Stimulated activated CD8-positive, alpha-beta memory T cell treated with anti-CD3 and anti-CD28 coated beads, Interleukin-15, amount 100 ng/mL, for 4 hours (primary cell): ENCODE measurements at regions not wholly inside any gene's neighbourhood (a gene's known extent, or its start where the extent isn't known, plus 50 kb on each side); places are given as distances from the start of the nearest gene placed in this dataset.

Source experiments
- DNase-seq, 2 donors: peaks; one replicate each; pipeline ENCODE4 v3.0.0-alpha.2; 2020; ENCODE audit warnings: low read depth in 2 of 2

DNA sequence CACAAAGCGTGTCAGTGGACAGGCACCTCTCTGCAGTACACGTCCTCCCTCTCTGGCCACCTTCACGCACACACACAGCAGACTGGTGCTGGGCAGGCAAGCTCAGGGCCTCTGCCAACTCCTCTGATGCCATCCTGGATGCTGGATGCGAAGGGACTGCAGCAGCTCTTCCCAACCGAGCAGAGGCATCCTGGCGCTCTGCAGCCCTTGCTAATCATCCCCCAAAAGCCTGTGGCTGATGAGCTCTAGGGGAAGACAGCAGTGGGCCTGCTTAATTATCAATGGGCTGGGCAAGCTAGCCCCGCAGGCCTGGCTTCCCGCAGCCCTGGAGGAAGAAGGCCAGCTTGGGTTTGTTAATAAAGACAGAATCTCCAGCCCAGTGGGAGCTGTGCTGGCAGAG is 71.3 kb upstream of the TEX51 start:
- no peak for DNase-seq

DNA sequence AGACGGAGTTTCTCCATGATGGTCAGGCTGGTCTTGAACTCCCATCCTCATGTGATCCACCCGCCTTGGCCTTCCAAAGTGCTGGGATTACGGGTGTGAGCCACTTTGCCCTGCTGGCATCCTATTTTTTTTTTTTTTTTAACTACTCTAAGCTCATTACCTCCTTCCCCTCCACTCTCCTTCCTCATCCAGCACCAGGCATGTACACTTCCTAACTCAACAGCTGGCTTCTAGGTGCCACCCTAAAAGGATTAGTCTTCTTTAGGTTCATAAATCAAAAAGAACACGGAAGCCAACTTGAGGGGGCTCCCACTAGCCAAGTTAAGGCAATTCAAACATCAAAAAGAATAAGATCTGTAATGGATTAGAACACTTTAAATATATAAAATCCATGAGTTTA is 70.6 kb upstream of the TEX51 start:
- DNase-seq: no peak

DNA sequence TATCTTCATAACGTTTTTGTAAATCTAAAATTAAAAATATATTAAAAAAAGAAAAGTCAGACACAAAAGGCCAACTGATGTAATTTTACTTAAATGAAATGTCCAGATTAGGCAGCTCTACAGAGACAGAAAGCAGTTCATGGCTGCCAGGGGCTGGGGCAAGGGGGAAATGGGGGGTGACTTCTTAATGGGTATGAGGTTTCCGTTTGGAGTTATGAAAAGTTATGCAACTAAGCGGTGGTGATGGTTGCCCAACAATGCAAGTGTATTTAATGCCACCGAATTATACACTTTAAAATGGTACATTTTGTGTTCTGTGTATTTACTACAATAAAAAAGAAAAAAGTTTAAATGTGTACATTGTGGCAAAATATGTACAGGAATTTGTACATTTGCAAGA is 70.2 kb upstream of the TEX51 start:
- DNase-seq: no peak

DNA sequence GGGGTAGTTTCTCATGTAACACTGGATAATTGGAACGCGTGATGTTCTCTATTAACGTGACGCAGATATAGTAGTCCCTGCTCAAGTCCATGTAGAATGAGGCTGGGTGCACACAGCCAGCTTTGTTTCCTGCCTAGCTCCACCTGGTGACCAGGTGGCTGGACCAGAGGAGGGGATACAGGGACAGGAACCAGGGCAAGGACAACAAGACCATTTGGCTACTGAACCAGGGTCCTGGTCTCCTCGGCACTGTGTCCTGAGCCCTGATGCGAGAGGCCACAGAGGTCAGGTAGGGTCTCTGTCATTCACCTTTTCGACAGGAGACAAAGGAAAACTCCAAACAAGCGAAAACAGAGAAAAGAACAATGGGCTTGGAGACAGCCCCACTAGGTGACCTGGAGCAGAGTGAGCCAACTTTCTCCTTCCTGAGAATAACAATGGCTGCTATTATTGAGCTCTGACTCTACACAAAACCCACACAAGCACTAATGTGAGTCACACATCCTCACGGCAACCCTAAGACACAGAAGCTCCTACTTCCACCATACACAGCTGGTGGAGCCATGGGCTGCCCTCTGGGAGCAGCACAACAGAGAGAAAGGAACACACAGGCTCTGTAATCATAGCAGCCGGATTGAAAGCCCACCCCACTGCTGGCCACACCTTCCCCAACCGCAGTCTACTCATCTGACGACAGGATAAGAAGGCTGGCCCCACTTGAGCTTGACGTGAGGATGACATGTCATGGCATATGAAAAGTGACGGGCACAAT is 67.3 kb upstream of the TEX51 start:
- no peak for DNase-seq

DNA sequence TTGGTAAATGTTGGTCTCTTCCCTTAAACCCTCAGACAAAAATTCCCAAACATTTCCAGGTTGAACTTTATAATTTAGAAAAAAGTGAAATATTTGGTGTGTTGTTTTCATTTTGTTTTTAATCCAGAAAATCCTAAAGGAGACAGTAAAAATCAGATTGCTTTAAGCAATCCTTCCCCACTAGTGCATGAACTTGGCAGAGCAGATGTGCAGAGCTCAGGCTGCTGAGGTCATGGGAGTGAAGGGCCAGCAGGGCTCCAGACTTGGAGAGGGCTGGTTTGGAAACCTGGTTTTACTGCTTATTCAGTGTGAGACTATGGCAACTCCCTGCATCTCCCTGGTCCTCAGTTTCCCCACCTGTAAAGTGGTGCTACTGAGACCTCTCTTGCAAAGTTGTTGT is 66.7 kb upstream of the TEX51 start:
- no peak for DNase-seq

DNA sequence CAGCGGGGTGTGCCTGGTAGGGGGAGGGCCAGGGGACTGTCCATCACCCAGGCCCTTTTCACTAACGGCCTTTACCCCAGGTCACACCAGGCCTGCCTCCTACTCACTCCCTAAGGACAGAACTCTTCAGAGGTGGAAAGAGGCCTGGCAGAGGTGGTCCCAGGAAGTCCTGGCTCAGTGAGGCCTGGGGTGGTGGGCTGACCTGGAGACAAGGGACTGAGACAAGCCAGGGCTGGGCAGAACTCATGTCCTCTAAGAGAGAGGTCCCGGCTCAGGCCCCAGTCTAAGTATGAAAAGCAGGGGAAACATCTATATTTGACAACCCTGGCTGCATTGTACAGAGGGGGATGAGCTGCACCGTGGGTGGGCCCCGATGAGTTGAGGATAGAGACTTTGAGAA is 65.9 kb upstream of the TEX51 start:
- DNase-seq: no peak

DNA sequence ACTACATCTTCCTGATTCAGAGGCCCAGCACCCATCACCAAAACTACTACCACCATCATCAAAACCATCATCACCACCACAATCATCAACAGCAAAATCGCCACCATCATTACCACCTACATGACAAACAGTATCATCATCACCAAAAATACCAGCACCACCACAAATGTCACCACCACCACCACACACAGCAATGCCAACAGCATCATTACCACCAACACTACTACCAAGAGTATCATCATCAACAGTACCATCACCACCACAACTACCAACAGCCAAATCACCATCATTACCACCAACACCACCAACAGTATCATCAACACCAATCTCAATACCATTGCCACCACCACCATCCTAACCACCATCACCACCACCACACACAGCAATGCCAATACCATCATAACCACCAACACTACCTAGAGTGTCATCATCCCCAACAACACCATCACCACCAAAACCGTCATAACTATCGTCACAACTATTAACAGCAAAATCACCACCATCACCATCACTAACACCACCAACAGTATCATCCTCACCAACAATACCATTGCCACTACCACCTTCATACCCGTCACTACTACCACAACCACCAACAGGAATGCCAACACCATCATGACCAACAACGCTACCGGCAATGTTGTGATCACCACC is 64.6 kb upstream of the TEX51 start:
- no peak for DNase-seq

DNA sequence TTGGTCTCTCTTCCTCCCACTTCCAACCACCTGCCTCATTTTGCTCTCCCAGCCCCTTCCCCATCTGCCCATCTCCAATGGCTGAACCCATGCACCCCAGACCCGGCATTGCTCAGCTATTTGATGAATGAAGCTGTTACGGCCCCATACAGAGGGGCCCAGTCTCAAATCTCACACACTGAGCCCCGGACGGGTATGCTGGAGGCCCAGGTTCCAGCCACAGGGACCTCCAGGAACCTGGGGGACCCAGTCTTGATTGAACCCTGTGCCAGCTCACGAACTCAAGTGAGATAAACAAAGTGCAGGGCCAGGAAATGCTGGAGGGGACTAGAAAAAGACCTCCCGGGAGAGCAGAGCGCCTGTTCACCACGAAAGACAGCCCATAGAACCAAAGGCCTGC is 63.4 kb upstream of the TEX51 start:
- DNase-seq: no peak

DNA sequence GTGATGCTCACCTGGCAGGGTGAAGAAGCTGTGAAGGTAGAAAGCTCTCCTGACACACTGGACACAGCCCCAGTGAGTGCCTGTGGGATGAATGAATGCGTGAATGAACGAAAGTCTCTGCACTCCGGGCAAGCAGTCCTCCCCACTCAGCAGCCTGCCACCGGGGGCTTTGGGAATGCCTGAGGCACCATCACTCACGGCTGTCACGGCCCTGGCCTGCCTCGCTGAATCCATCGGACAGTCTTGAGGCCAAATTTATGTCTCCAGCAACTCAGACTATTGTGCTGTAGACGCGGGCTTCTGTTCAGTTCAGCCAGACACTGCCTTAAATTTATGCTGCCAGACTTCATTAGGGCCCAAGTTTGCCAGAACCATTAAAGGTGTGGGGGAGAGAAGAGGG is 62.9 kb upstream of the TEX51 start:
- DNase-seq: no peak

DNA sequence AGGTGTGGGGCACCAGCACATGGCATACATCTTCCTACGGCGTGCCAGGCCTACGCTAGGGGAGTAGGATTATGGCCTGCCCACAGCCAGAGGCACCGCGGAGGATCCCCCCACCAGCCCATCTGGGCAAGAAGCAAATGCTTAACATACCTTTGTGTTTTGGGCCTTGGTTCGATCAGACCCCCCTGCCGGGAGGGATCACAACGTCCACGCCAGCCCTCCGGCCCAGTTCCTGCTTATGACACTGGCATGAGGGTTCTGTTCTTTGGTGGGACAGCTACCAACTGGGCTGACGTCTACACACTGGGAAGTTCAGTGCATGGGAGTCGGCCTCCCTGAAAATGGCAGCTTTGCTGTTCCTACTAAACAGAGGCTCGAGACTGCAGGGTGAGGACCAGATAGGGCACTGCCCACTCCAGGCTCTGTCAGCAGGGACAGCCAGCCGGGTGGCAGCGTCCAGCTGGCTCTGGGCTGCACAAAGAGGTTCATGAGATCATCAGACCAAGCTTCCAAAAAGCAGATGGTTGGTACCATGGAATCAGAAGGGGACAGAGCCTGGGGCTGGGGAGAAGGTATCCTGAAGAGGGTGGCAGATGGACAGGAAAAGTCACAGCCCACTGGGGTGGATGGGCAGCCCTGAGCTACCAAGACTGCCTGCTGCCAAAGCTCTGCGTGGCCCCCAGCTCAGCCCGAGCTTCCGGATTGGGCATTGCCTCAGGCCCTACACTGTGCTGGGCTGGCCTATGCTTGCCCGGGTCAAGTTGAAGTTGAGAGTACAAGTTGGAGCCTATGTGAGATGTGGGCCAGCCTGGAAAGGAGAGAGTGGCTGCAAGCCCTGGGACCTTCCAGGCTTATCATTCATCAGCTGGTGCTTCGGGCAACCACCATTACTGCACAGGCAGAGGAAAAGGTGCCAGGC is 61.7 kb upstream of the TEX51 start:
- DNase-seq: no peak

DNA sequence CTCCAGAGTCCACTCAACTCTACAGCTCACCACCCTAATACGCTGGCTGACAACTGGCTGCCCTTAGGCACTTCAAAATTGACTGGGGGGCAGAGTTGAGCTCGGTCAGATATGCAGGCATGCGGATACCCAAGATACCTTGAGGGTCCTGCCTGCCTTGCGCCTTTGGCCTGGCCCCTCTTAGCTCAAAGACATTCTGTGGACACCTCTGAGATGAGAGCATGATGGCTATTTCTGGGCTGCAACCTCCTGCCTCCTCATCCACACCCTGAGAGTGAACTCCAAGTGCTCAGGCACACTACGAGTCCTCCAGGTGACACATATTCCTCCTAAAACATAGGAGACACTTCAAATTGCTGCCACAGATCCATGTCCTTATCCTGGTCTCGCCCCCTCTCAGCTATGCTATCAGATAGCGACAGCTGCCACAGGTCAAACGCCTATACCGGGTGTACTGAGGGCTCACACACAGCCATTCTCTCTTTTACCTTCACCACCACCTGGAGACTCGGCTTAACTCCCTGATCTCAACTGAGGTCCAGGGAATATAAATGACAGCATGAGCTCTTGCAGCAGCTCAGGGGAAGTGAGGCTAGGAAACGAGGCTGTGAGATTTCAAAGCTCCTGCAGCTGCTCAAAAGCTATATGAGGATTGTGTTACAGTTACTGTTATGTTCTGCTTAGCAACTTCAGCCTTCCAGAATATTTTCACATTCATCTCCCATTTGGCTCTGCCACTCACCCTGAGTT is 60.5 kb upstream of the TEX51 start:
- no peak for DNase-seq

DNA sequence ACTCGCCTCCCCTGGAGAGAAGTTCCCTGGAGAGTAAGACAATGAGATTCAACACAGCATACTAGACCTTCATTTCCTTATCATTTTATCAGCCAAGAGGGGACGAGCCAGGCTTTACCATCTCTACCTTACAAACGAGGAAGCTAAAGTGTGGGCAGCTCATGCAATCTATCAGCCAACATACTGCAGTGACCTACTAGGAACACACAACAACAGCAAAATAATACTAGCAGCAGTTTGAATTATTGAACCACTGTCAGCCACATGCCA is 60.0 kb upstream of the TEX51 start:
- no peak for DNase-seq

DNA sequence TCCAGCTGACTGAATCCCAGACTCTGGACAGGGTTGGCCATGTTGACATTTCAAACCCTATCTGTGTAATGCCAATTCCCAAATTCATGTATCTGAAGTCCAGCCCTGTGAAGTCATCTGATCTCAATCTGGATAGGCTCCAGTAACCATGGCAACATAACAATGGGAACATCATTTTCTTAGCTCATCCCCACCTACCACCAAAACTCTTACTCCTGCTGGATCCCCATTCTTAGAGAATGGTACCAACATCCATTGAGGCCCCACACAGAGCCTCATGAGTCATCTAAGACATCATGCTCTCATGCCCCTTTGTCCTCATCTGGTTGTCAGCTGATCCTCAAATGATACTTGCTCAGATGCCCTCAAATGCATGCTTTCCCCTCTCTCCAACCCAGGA is 58.9 kb upstream of the TEX51 start:
- no peak for DNase-seq

DNA sequence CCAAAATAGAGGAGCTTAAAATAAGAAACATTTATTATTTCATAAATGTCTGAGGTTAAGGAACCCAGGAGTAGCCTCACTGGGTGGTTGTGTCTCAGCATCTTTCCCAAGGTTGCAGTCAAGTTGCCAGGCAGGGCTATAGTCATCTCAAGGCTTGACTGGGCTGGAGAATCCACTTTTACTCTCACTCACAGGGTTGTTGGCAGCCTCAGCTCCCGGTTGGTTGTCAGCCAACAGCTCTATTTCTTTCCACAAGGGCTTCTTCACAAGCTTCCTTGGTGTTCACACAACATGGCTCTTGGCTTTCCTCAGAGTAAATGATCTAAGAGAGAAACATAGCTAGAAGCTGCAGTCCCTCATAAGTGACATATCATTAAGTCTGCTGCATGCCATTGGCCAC is 55.6 kb upstream of the TEX51 start:
- DNase-seq: no peak

DNA sequence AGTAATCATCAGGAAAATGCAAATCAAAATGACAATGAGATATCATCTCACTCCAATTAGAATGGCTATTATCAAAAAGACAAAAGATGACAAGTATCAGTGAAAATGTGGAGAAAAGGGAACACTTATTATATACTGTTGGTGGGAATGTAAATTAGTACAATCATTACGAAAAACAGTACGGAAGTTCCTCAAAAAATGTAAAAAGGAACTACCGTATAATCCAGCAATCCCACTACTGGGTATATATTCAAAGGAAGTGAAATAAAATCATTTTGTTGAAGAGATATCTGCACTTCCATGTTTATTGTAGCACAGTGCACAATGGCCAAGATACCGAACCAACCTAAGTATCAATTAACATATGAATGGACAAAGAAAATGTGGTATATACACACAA is 52.4 kb upstream of the TEX51 start:
- no peak for DNase-seq
